Breast epithelium (tissue), 4 donors: ENCODE measurements at regions not wholly inside any gene's neighbourhood (a gene's known extent, or its start where the extent isn't known, plus 50 kb on each side); places are given as distances from the start of the nearest gene placed in this dataset.

Experiments
- DNase-seq, 2 donors: peaks; one replicate each; pipeline ENCODE4 v3.0.0-alpha.2; 2019; ENCODE audit warnings: low spot score in 2 of 2
- H3K27ac ChIP-seq, 2 donors: fragments of 200-600 bp; sonication (generic) in 1 of 2; one replicate each; pipeline ENCODE4 v1.5.1; 2016 to 2019; ENCODE audit warnings: mild to moderate bottlenecking in 1 of 2
- H3K27me3 ChIP-seq, 2 donors: fragments of 200-600 bp; sonication (generic) in 1 of 2; one replicate each; pipeline versions ENCODE4 v1.5.1 to v1.6.0; 2017 to 2019; ENCODE audit warnings: control low read depth in 1 of 2, mild to moderate bottlenecking in 1 of 2
- H3K36me3 ChIP-seq: fragments of 200-600 bp; one replicate; pipeline ENCODE4 v1.5.1; 2019
- H3K4me1 ChIP-seq, 2 donors: fragments of 200-600 bp; sonication (generic); one replicate each; pipeline ENCODE4 v1.5.1; 2016 to 2019; ENCODE audit warnings: control low read depth in 1 of 2
- H3K4me3 ChIP-seq, 3 donors: fragments of 200-600 bp; sonication (generic); 1 replicate in 2 of 3; 2 replicates in 1 of 3; pipeline ENCODE4 v1.5.1; 2016 to 2019; ENCODE audit warnings: mild to moderate bottlenecking in 3 of 3, moderate library complexity in 2 of 3
- H3K9me3 ChIP-seq, 2 donors: fragments of 200-600 bp; sonication (generic) in 1 of 2; one replicate each; pipeline ENCODE4 v1.5.1; 2016 to 2019; ENCODE audit warnings: control low read depth in 1 of 2
- CTCF ChIP-seq, 3 donors: fragments of 450-650 bp; IDR thresholded peaks; one replicate each; pipeline ENCODE4 v1.5.1; 2016 to 2017; ENCODE audit warnings: antibody characterized with exemption in 3 of 3, mild to moderate bottlenecking in 3 of 3, moderate library complexity in 3 of 3
- POLR2A ChIP-seq: fragments of 450-650 bp; IDR thresholded peaks from one replicate; pipeline ENCODE4 v1.6.1; 2016; ENCODE audit warnings: antibody characterized with exemption, mild to moderate bottlenecking, moderate library complexity
- POLR2AphosphoS5 ChIP-seq, 3 donors: sonication (generic); formaldehyde crosslinking; IDR thresholded peaks; one replicate each; pipeline ENCODE4 v1.6.1; 2017; ENCODE audit warnings: antibody characterized with exemption in 3 of 3
- intact Hi-C: fragments of 100-400 bp; cut with DNase I; formaldehyde crosslinking; loops from one replicate; pipeline ENCODE4 v1.15.1; 2023; ENCODE audit warnings: low total_unique reads

- Histone ChIP-seq H3K4me1 (peaks cover 0 to 6% of the 10 kb centered on the region in 2 donors), H3K27ac (no peak overlapping the region), H3K4me3 (no peak overlapping the region), H3K36me3 (no peaks in the 10 kb centered on the region), H3K27me3 (no peaks in the 10 kb centered on the region), H3K9me3 (no peaks in the 10 kb centered on the region)
- intact Hi-C loops, result no loop called here
- no peak for DNase-seq
- TF ChIP-seq CTCF (IDR thresholded peaks at IDR 0.05) (no peak), POLR2A (no peak), POLR2AphosphoS5 (IDR thresholded peaks at IDR 0.05) (no peak)
These were observed 135.2 kb downstream of the DLL1 start for GRCh38 chr6:170155464-170156196.

DNA sequence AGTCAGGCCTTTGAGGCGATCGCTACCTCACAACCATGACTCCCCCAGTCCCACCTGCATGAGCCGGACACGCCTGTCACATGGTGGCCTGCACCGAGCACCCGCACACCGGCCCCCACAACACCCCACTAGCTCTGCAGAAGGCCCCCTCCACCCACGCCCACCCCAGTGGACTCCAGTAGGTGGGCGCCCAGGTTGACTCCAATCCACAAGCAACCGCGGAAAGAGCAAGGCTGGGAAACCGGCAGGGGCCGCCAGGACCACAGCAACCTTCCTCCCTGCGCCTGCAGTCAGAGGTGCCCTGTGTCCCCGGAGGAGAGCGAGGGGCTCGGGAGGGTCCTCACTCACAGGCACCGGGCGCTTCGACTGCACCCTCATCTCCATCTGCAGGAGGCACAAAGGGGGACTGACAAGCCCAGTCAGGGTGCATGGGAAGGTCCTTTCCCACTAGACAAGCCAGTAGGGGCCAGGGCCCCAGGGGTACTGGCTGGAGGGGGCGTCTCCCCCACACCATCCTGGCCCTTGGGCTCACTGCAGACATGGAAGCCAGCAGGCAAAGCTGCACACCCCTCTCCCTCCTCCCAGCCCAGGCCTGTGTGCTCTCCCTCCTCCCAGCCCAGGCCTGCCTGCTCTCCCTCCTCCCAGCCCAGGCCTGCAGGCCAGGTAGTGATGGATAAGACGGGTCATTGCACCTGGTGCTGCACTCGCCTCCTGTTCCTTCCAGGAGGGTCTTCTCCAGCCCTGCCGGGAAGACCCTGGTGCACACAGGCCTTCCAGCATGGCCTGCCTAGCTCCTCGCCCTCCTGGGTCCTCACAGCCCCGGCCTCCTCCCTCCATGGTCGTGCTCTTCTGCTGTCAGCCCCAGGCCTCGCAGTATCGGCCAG is 137.2 kb downstream of the DLL1 start:
- Histone ChIP-seq H3K27ac (peak overlapping the region in 1 of 2 donors; percentile 19), H3K4me1 (peaks cover 0 to 6% of the 10 kb centered on the region in 2 donors), H3K36me3 (no peaks in the 10 kb centered on the region), H3K9me3 (no peaks in the 10 kb centered on the region), H3K27me3 (no peaks in the 10 kb centered on the region), H3K4me3 (no peak overlapping the region)
- no peak for DNase-seq
- intact Hi-C loops, result no loop called here
- TF ChIP-seq CTCF (IDR thresholded peaks at IDR 0.05), result no peak
- TF ChIP-seq POLR2A, result no peak
- no peak for TF ChIP-seq POLR2AphosphoS5 (IDR thresholded peaks at IDR 0.05)

- Histone ChIP-seq H3K27me3 (no peaks in the 10 kb centered on the region), H3K4me3 (peak overlapping the region in 2 of 3 donors; percentile 31 to 50), H3K36me3 (no peaks in the 10 kb centered on the region), H3K27ac (peak overlapping the region; percentile 84 to 88), H3K9me3 (no peaks in the 10 kb centered on the region), H3K4me1 (peaks cover 0 to 6% of the 10 kb centered on the region in 2 donors)
- TF ChIP-seq CTCF (IDR thresholded peaks at IDR 0.05) (no peak), POLR2A (no peak), POLR2AphosphoS5 (IDR thresholded peaks at IDR 0.05) (no peak)
- intact Hi-C loops, result no loop called here
- peak; percentile 63 to 72 for DNase-seq
These were observed 137.9 kb downstream of the DLL1 start for GRCh38 chr6:170152989-170153388.

DNA sequence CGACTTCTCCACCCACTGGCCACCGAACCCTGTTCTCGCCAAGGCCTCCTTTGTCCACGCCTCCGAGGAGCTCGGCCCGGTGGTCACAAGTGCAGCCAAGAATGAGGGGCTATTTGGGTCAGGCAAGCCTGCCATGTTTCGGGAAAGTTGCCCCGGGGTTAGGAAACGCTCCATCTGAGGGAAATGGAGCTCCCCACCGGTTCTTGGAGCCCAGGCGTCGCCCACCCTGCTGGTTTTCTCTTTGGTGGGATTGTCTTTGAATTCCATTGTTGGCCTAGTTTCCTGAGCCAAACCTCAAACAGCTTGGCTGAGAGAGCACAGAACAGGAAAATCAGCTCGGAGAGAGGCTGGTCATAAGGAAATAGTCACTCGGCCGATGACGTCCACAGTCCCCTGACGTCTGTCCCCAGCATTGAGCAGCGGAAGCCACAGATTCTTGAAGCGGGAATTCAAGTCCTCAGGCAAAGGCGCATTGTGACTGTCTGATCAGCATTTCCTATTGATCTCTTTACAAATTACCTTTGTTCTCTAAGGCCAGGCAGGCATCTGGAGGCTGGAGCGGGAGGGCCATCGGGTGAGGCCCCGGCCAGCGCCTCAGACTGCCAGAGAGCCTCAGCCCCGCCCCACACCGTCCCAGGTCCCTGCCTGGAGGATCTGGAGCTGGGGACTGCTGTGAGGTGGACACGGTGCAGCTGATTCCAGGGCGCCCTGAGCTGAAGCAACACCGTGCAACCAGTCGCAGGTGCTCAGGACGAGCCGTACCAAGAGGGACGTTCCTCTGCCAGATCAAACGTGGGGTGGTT is 138.6 kb downstream of the DLL1 start:
- H3K4me3 ChIP-seq, result peak overlapping the region in 2 of 3 donors; percentile 31 to 50
- H3K4me1 ChIP-seq, result peaks cover 0 to 6% of the 10 kb centered on the region in 2 donors
- intact Hi-C loops, result no loop called here
- no peaks in the 10 kb centered on the region for H3K27me3 ChIP-seq
- no peaks in the 10 kb centered on the region for H3K36me3 ChIP-seq
- DNase-seq, result peak in 1 of 2 donors; percentile 92
- H3K27ac ChIP-seq, result peak overlapping the region; percentile 84 to 88
- no peaks in the 10 kb centered on the region for H3K9me3 ChIP-seq
- TF ChIP-seq CTCF (IDR thresholded peaks at IDR 0.05) (no peak), POLR2AphosphoS5 (IDR thresholded peaks at IDR 0.05) (peak in 2 of 3 donors; percentile 51 to 78)
